ENCODE measurements at regions not wholly inside any gene's neighbourhood (a gene's known extent, or its start where the extent isn't known, plus 50 kb on each side); places are given as distances from the start of the nearest gene placed in this dataset.

DNA sequence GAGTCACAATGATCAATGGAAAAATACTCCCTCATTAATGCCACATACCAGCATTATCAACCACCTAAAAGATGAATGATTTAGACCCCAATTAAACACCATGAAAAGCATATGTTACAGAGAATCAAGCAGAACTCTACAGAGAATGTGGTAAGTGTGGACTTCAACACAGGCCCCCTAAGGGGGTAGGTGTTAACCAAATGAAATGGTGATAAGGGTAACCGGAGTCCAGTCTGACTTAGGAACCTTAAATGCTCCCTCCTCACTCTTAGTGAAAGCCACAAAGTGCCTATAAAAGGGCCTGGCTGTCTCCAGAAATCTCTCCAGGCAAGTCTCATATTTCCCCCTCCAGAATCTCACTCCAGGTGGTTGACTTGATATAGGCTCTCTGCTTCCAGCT is 149.2 kb upstream of the FOXD3 start:
- ATAC-seq (no peak), FAIRE-seq (no peak), DNase-seq (ENCODE audit: low read depth, low spot score) (no peak)
- ChIA-PET CTCF (interaction anchor here (1.1 kb wide), 1 partner anchor 24 kb away, joined by 3 read pairs; no protein-coding TSS in a partner anchor), SMC1A (ENCODE audit: uncharacterized antibody, unreplicated experiment) (interaction anchor here (0.5 kb wide), 1 partner anchor 1607 kb away, joined by 3 read pairs; no protein-coding TSS in a partner anchor), POLR2A (no interaction called here), RAD21 (ENCODE audit: unreplicated experiment) (no interaction called here)
- Histone ChIP-seq H4K20me1 (ENCODE audit: control insufficient read depth, insufficient read depth) (no peaks in the 10 kb centered on the region), H2AFZ (ENCODE audit: control insufficient read depth, low read depth, low read length) (no peak overlapping the region), H3K27ac (ENCODE audit: control insufficient read depth, insufficient read depth) (no peak overlapping the region), H3K79me2 (ENCODE audit: control insufficient read depth, insufficient read depth, low read length) (no peaks in the 10 kb centered on the region), H3K27me3 (replicated peaks in 1 of 2; ENCODE audit: control insufficient read depth in 2 of 2, insufficient read depth in 2 of 2, low read length in 1 of 2) (no peaks in the 10 kb centered on the region), H3K9ac (ENCODE audit: control insufficient read depth, insufficient read depth, low read length) (no peak overlapping the region), H3K36me3 (ENCODE audit: control insufficient read depth in 2 of 2, insufficient read depth in 2 of 2, low read length in 1 of 2) (no peaks in the 10 kb centered on the region), H3K4me2 (ENCODE audit: control insufficient read depth, insufficient read depth) (no peak overlapping the region), H3K4me1 (ENCODE audit: control insufficient read depth, insufficient read depth, low read length) (no peaks in the 10 kb centered on the region), H3K9me3 (replicated peaks; ENCODE audit: control insufficient read depth, insufficient read depth, low read length) (no peaks in the 10 kb centered on the region), H3K4me3 (no peak overlapping the region)
- 77% methylated on average over 1 of the region's 1 CpG for WGBS (ENCODE audit: insufficient coverage, insufficient replicate concordance, low lambda C conversion rate, missing lambda C conversion rate)
- no TSS peak for BruUV-seq (replicated peaks)
- intact Hi-C loops (cut with micrococcal nuclease; ENCODE audit: unreplicated experiment) (no loop called here), in situ Hi-C loops (cut with MboI) (no loop called here)
- TF ChIP-seq MYB (IDR thresholded peaks at IDR 0.05; ENCODE audit: borderline replicate concordance, low read depth, low read length): no peak

DNA sequence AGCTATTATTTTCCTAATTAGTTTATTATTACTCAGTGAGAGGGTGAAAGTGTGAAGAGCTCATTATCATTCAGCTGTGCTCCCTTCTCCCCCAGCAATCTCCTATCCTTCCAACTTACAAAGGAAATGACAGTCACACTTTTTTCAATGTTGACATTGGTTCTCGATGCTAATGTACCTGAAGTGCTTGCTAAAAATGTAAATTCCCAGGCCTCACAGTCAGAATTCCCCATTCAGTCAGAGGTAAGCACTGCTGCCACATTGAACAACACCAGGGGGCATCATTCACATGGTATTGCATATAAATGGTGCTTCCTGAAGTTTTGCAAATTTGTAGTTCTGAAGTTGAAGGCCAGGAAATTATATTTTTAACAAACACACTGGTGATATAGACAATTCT is 132.7 kb upstream of the FOXD3 start:
- Histone ChIP-seq H2AFZ (ENCODE audit: control insufficient read depth, low read depth, low read length) (no peak overlapping the region), H4K20me1 (ENCODE audit: control insufficient read depth, insufficient read depth) (no peaks in the 10 kb centered on the region), H3K27me3 (replicated peaks in 1 of 2; ENCODE audit: control insufficient read depth in 2 of 2, insufficient read depth in 2 of 2, low read length in 1 of 2) (0 out of 4 replicates have a peak, but pooled peaks cover 0 to 2% of the 10 kb centered on the region in 2 experiments), H3K9me3 (replicated peaks; ENCODE audit: control insufficient read depth, insufficient read depth, low read length) (no peaks in the 10 kb centered on the region), H3K27ac (ENCODE audit: control insufficient read depth, insufficient read depth) (no peak overlapping the region), H3K4me3 (no peak overlapping the region), H3K4me1 (ENCODE audit: control insufficient read depth, insufficient read depth, low read length) (no peaks in the 10 kb centered on the region), H3K9ac (ENCODE audit: control insufficient read depth, insufficient read depth, low read length) (no peak overlapping the region), H3K4me2 (ENCODE audit: control insufficient read depth, insufficient read depth) (no peak overlapping the region), H3K79me2 (ENCODE audit: control insufficient read depth, insufficient read depth, low read length) (no peaks in the 10 kb centered on the region), H3K36me3 (ENCODE audit: control insufficient read depth in 2 of 2, insufficient read depth in 2 of 2, low read length in 1 of 2) (no peaks in the 10 kb centered on the region)
- ChIA-PET RAD21 (ENCODE audit: unreplicated experiment) (interaction anchor here (0.5 kb wide), 1 partner anchor 45 kb away, joined by 3 read pairs; no protein-coding TSS in a partner anchor), CTCF (interaction anchor here (0.6 to 1.9 kb wide), 3 partner anchors 26 to 349 kb away, joined by 3 to 13 read pairs (median 4); no protein-coding TSS in a partner anchor), POLR2A (no interaction called here), SMC1A (ENCODE audit: uncharacterized antibody, unreplicated experiment) (no interaction called here)
- TF ChIP-seq CREB1 (IDR thresholded peaks at IDR 0.05; ENCODE audit: low read depth) (no peak), CTCF (IDR thresholded peaks at IDR 0.05 in 2 of 3, conservative IDR thresholded peaks at IDR 0.05 in 1 of 3; ENCODE audit: control insufficient read depth in 2 of 3, extremely low read depth in 1 of 3, insufficient read depth in 1 of 3, low read depth in 3 of 3, low read length in 3 of 3) (peak in 2 of 3 experiments; percentile 9 to 19; a peak in 2 of 6 replicates)
- DNase-seq (ENCODE audit: low read depth, low spot score) (no peak), FAIRE-seq (no peak), ATAC-seq (no peak)
- BruUV-seq (replicated peaks): no TSS peak
- intact Hi-C loops (cut with micrococcal nuclease; ENCODE audit: unreplicated experiment): loop anchor here (1.0 kb wide), 1 partner anchor 252 kb away; no protein-coding TSS in a partner anchor
- WGBS (ENCODE audit: insufficient coverage, insufficient replicate concordance, low lambda C conversion rate, missing lambda C conversion rate): 0% methylated on average over 1 of the region's 1 CpG
- in situ Hi-C loops (cut with MboI): no loop called here
